WI38 (cell line): ENCODE measurements at regions not wholly inside any gene's neighbourhood (a gene's known extent, or its start where the extent isn't known, plus 50 kb on each side); places are given as distances from the start of the nearest gene placed in this dataset.

Source experiments
- H3K4me3 ChIP-seq: 2 replicates; pipeline ENCODE4 v1.5.1; 2011; ENCODE audit warnings: low read depth, mild to moderate bottlenecking, control low read depth, low read length
- CTCF ChIP-seq: IDR thresholded peaks from 2 replicates; pipeline ENCODE4 v1.5.1; 2012; ENCODE audit warnings: low read depth, mild to moderate bottlenecking, control low read depth, low read length

GRCh38 chr1:208743361-208743760, 499.2 kb upstream of the PLXNA2 start:
- TF ChIP-seq CTCF: no peak
- no peak overlapping the region for H3K4me3 ChIP-seq

GRCh38 chr1:208747979-208748378, 503.8 kb upstream of the PLXNA2 start:
- H3K4me3 ChIP-seq: no peak overlapping the region
- no peak for TF ChIP-seq CTCF

GRCh38 chr1:208748387-208749165, 504.4 kb upstream of the PLXNA2 start:
- no peak for TF ChIP-seq CTCF
- no peak overlapping the region for H3K4me3 ChIP-seq

DNA sequence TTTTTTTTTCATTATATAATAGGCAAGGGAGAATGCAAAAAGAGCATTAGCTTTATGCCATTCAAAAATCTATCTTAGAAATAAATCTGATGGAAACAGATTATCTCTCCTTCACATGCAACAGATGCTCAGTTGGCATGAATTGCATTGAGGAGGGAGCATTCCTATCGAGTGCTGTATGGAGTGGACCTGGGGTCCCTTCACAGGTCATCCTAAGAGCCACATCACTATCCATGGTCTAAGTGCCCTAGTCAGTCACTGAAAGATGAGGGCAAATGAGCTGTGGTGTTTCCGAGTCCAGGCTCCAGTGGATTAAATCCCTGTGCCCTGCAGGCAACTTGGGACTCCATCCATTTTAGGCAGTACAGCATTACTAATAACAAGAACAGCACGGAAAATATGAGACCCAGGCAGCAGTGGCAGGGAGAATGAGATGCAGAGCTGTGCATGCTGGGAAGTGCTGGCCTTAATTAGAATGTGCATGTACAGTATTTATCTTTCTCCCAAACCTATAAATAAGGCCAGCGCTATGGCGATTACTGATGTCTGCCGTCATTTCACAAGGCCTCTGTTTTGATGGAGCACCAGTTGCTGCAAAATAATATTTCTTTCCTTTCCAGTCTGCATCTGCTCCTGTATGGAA, 512.3 kb upstream of the PLXNA2 start:
- TF ChIP-seq CTCF: no peak
- H3K4me3 ChIP-seq: no peak overlapping the region

- TF ChIP-seq CTCF: no peak
Observed at GRCh38 chr1:208757846-208758245, 513.7 kb upstream of the PLXNA2 start.

DNA sequence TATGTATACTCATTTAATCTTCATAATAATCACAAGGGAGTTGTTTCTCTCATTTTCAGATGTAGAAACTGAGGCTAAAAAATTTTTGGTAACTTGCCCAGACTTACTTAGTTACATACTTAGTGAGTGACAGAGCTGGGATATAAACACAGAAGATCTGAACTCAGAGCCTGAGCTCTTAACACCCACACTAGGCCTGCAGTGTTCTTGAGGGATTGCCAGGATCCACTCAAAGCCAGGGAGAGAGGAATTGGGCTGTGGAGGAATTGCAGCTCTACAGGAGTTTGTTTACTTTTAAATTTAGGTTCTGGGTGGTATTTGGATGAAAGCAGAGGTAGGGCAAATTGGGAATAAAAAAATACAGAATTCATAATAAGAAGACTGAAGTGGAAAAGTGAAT, 515.1 kb upstream of the PLXNA2 start:
- TF ChIP-seq CTCF: no peak
- no peak overlapping the region for H3K4me3 ChIP-seq

More at GRCh38 chr1:208757846-208758245, 513.7 kb upstream of the PLXNA2 start:
- no peak overlapping the region for H3K4me3 ChIP-seq

GRCh38 chr1:208763971-208764370, 519.8 kb upstream of the PLXNA2 start:
- no peak overlapping the region for H3K4me3 ChIP-seq
- no peak for TF ChIP-seq CTCF
